HEK293T (cell line): ENCODE measurements at regions not wholly inside any gene's neighbourhood (a gene's known extent, or its start where the extent isn't known, plus 50 kb on each side); places are given as distances from the start of the nearest gene placed in this dataset.

Experiments used
- CTCF ChIA-PET: fragments of 350-600 bp; formaldehyde crosslinking; extraction: SDS; loops from one replicate; lab custom pipeline; 2021; ENCODE audit warnings: antibody characterized with exemption, inconsistent platforms; lab: Yijun Ruan, JAX
- POLR2A ChIA-PET: fragments of 350-600 bp; formaldehyde crosslinking; extraction: SDS; loops from one replicate; lab custom pipeline; 2020; ENCODE audit warnings: antibody characterized with exemption, inconsistent platforms; lab: Yijun Ruan, JAX
- DNase-seq: peaks from one replicate; pipeline ENCODE4 v3.0.0; 2012; ENCODE audit warnings: mixed read lengths; ENCODE audit errors: extremely low spot score
- ARNT ChIP-seq: fragments of 450-650 bp; IDR thresholded peaks from 2 replicates; pipeline ENCODE4 v1.6.1; 2017; ENCODE audit warnings: mild to moderate bottlenecking
- BHLHE40 ChIP-seq: fragments of 450-650 bp; IDR thresholded peaks from 2 replicates; pipeline ENCODE4 v1.6.1; 2016; ENCODE audit warnings: mild to moderate bottlenecking, moderate library complexity, borderline replicate concordance
- CTBP1 ChIP-seq: fragments of 450-650 bp; IDR thresholded peaks from 2 replicates; pipeline ENCODE4 v1.6.1; 2016; ENCODE audit warnings: borderline replicate concordance
- ELF4 ChIP-seq: fragments of 450-650 bp; IDR thresholded peaks from 2 replicates; pipeline ENCODE4 v1.6.1; 2017; ENCODE audit warnings: antibody characterized with exemption
- FOXA1 ChIP-seq: fragments of 450-650 bp; IDR thresholded peaks from 2 replicates; pipeline ENCODE4 v1.6.1; 2016; ENCODE audit warnings: mild to moderate bottlenecking
- FOXK2 ChIP-seq: fragments of 450-650 bp; IDR thresholded peaks from 2 replicates; pipeline ENCODE4 v1.6.1; 2016; ENCODE audit warnings: mild to moderate bottlenecking
- FOXM1 ChIP-seq: fragments of 450-650 bp; IDR thresholded peaks from 2 replicates; pipeline ENCODE4 v1.6.1; 2017; ENCODE audit warnings: mild to moderate bottlenecking, borderline replicate concordance
- HDGF ChIP-seq: fragments of 450-650 bp; IDR thresholded peaks from 2 replicates; pipeline ENCODE4 v1.6.1; 2017; ENCODE audit warnings: antibody characterized with exemption, borderline replicate concordance
- L3MBTL2 ChIP-seq: fragments of 450-650 bp; conservative IDR thresholded peaks from 2 replicates; pipeline ENCODE4 v1.6.1; 2016; ENCODE audit warnings: mild to moderate bottlenecking
- LEF1 ChIP-seq: fragments of 450-650 bp; IDR thresholded peaks from 2 replicates; pipeline ENCODE4 v1.6.1; 2017; ENCODE audit warnings: mild to moderate bottlenecking, borderline replicate concordance
- NFRKB ChIP-seq: fragments of 450-650 bp; IDR thresholded peaks from 2 replicates; pipeline ENCODE4 v1.6.1; 2016; ENCODE audit warnings: mild to moderate bottlenecking, moderate library complexity
- SP1 ChIP-seq: fragments of 450-650 bp; IDR thresholded peaks from 2 replicates; pipeline ENCODE4 v1.6.1; 2017
- SUZ12 ChIP-seq: fragments of 450-650 bp; IDR thresholded peaks from 2 replicates; pipeline ENCODE4 v1.6.1; 2016; ENCODE audit warnings: mild to moderate bottlenecking
- TARDBP ChIP-seq: fragments of 450-650 bp; IDR thresholded peaks from 2 replicates; pipeline ENCODE4 v1.6.1; 2016
- ZNF384 ChIP-seq: fragments of 450-650 bp; IDR thresholded peaks from 2 replicates; pipeline ENCODE4 v1.6.1; 2016
- TF ChIP-seq, protein P1 (sequence below): fragments of 450-650 bp; IDR thresholded peaks from 2 replicates; pipeline ENCODE4 v1.6.1; 2016

DNA sequence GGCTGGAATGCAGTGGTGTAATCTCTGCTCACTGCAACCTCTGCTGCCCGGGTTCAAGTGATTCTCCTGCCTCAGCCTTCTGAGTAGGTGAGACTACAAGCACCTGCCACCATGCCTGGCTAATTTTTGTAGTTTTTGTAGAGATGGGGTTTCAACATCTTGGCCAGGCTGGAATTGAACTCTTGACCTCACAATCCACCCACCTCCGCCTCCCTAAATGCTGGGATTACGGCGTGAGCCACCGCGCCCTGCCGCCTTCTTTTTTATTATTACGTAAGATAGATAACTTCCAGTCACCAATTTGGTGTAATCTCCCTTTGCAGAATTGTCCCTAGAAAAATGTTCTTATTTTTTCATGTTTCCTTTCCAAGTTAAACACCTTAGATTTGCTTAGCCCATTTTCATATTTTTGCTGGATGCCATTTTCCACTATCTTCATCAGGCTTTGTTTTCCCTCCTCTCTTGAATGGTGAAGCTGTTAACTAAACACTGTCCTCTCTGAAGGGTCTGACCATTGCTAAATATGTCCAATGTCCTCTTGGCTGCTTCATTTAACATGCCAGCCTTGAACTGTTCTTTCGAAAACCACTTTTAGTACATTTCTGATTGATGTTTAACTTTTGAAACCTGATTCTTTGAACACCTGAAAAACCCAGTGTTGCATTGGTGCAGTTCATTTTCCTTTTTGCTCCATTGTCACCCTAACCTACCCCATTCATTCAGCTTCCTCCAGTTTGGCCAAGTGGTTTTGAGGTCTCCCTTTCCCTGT, 135.1 kb upstream of the PIK3R1 start:
- DNase-seq, result no peak
- CTCF ChIA-PET, result no interaction called here
- POLR2A ChIA-PET, result no interaction called here
- no peak for TF ChIP-seq TARDBP
- TF ChIP-seq SUZ12, result no peak
- TF ChIP-seq LEF1, result no peak
- no peak for TF ChIP-seq HDGF
- TF ChIP-seq ARNT, result no peak
- no peak for TF ChIP-seq FOXM1

DNA sequence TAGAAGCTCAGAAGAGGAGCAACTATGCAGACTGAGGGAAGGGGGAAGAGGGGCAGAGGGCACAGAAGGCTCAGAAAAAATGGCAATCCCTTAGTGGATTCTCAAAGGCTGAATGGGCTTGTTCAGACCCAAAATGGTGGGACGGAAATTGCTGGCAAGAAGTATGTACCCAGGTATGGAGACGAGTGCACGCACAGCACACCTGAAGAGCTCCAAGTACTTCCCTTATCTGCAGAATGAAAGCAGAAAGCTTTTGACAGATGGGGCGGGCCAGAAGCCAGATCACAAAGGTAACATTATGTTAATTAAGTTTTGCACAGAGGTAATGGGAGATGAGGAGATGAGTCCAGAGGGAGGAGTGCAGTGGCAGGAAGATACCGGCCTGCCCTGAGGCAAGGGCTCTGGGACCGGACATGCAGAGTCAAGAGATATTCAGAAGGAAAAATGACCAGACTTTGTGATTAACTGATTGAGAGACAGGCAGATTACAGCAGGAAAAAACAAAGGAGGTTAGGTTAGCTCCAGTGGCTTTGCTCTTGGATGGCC, 138.1 kb upstream of the PIK3R1 start:
- TF ChIP-seq HDGF (no peak), SP1 (no peak), SUZ12 (no peak), CTBP1 (no peak), L3MBTL2 (no peak), NFRKB (no peak), ARNT (no peak), ZNF384 (no peak), FOXM1 (no peak), FOXK2 (no peak), ELF4 (no peak), FOXA1 (no peak), TARDBP (no peak), LEF1 (no peak)
- TF ChIP-seq, protein P1, sequence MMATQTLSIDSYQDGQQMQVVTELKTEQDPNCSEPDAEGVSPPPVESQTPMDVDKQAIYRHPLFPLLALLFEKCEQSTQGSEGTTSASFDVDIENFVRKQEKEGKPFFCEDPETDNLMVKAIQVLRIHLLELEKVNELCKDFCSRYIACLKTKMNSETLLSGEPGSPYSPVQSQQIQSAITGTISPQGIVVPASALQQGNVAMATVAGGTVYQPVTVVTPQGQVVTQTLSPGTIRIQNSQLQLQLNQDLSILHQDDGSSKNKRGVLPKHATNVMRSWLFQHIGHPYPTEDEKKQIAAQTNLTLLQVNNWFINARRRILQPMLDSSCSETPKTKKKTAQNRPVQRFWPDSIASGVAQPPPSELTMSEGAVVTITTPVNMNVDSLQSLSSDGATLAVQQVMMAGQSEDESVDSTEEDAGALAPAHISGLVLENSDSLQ, result no peak
- DNase-seq, result no peak
- POLR2A ChIA-PET, result no interaction called here
- CTCF ChIA-PET, result no interaction called here

DNA sequence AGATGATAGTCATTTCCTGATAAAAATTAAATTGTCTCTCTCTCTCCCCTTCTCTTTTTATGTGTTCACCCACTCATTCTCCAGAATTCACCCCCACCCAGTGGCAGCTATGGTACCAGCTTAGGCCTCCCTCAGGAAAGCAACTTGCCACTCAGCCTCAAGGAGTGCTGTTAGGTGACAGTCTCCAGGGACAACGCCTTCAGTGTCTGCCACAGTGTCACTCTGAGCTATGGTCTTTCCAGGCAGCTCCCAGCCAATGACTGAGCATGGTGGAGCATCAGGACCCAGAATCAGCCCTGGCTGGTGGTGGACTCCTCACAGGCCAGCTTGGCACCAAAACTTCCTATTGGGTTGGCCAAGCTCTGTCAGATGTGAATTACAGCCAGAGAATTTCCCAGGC, 140.9 kb upstream of the PIK3R1 start:
- ChIA-PET CTCF (no interaction called here), POLR2A (no interaction called here)

DNA sequence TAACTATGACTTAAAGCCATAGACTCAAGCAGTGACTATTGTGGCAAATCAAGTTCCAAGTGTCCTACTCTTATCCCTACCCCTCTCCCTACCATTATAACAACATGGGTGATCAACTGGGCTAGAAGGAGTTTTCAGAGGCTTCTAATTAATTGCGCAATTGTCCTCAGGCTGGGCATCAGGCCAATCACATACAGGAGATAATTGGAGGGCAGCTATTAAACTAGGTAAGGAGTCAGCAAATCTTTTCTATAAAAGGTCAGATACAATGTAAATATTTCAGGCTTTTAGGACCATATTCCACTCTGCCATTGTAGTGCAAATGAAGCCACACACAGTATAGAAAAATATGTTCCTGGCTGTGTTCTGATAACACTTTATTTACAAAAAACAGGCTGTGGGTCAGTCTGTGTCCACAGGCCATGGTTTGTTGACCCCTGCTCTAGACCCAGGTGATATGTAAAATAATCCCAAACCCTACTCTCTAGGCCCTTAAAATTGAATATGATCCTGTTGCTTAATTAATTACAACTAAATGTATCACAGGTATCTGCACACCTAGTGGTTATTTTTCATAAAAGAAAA, 141.4 kb upstream of the PIK3R1 start:
- CTCF ChIA-PET, result no interaction called here
- POLR2A ChIA-PET, result no interaction called here
- DNase-seq, result no peak
- TF ChIP-seq FOXK2, result no peak
- TF ChIP-seq TARDBP, result no peak

More for the DNA sequence above, 140.9 kb upstream of the PIK3R1 start:
- no peak for DNase-seq
- no peak for TF ChIP-seq NFRKB
- TF ChIP-seq FOXM1, result no peak
- no peak for TF ChIP-seq ELF4

DNA sequence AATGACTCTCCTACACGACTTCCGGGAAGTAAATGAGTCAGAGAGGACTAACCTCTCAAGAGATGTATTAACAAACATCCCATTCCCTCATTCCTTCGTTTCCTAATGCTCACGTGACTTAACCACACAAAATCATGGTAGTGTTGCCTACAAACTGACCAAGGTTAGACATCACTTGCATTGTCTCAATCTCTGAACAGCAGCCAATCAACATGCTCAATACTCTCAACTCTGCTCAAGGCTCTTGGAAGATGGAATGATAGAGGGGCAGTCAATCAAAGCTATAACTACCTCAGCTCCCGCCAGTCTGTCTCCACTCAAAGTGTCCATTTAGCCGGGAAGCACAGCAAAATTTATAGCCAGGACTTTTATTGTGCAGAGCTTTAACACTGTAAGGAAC, 143.8 kb upstream of the PIK3R1 start:
- peak; percentile 66 for DNase-seq
- CTCF ChIA-PET, result interaction anchor here (0.6 kb wide), 1 partner anchor 26 kb away, joined by 3 read pairs; no protein-coding TSS in a partner anchor
- no peak for TF ChIP-seq BHLHE40
- TF ChIP-seq, protein P1, result peak; percentile 97
- no peak for TF ChIP-seq SP1
- TF ChIP-seq L3MBTL2, result peak; percentile 65
- POLR2A ChIA-PET, result no interaction called here

DNA sequence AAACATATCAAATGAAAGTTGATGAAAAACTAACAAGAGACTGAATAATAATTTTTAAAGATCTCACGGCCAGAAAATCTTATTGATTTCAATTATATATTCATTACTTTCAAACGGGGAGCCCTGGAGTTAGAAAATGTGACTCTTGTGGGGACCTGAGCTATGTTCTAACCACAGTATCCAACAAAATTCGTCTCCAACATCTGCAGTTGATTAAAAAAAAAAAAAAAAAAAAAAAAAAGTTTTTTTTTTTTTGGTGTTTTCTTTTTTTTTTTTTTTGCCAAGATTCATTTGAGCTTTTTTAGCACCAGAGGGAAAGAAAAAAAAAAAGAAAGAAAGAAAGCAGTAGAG, 144.3 kb upstream of the PIK3R1 start:
- TF ChIP-seq CTBP1, result no peak
- TF ChIP-seq ZNF384, result no peak
- no peak for TF ChIP-seq L3MBTL2
- TF ChIP-seq FOXK2, result no peak
- TF ChIP-seq HDGF, result no peak
- TF ChIP-seq FOXM1, result no peak
- no peak for TF ChIP-seq TARDBP
- TF ChIP-seq, protein P1, result no peak
- TF ChIP-seq ELF4, result no peak
- DNase-seq, result no peak
- POLR2A ChIA-PET, result no interaction called here
- CTCF ChIA-PET, result interaction anchor here (0.6 kb wide), 1 partner anchor 25 kb away, joined by 3 read pairs; no protein-coding TSS in a partner anchor
